EL (cell line): ENCODE measurements at regions not wholly inside any gene's neighbourhood (a gene's known extent, or its start where the extent isn't known, plus 50 kb on each side); places are given as distances from the start of the nearest gene placed in this dataset.
"Not testable (repeated sequence)": the region's sequence is repeated elsewhere in the genome, so short reads cannot be mapped to it uniquely, and the experiment has no call there.

Experiments
- DNase-seq: peaks from one replicate; pipeline ENCODE4 v3.0.0-alpha.2; 2016

GRCh38 chr9:103068753-103069152 lies 73.6 kb downstream of the CYLC2 start:
- no peak for DNase-seq

GRCh38 chr9:103078581-103078980 lies 83.4 kb downstream of the CYLC2 start:
- DNase-seq, result no peak

GRCh38 chr9:103082494-103082893 lies 87.4 kb downstream of the CYLC2 start:
- no peak for DNase-seq

GRCh38 chr9:103089357-103089756 lies 94.2 kb downstream of the CYLC2 start:
- DNase-seq, result no peak

GRCh38 chr9:103104101-103104500 lies 109.0 kb downstream of the CYLC2 start:
- no peak for DNase-seq

GRCh38 chr9:103116246-103116645 lies 121.1 kb downstream of the CYLC2 start:
- no peak for DNase-seq

GRCh38 chr9:103126494-103126893 lies 131.4 kb downstream of the CYLC2 start:
- no peak for DNase-seq

GRCh38 chr9:103139891-103140290 lies 144.8 kb downstream of the CYLC2 start:
- DNase-seq, result no peak

- no peak for DNase-seq
These were observed 157.3 kb downstream of the CYLC2 start for GRCh38 chr9:103152473-103152872.

- no peak for DNase-seq
These were observed 172.4 kb downstream of the CYLC2 start for GRCh38 chr9:103167530-103167929.

- DNase-seq, result no peak
These were observed 173.1 kb downstream of the CYLC2 start for GRCh38 chr9:103168254-103168653.

GRCh38 chr9:103169798-103170197 lies 174.7 kb downstream of the CYLC2 start:
- DNase-seq, result no peak

- DNase-seq, result no peak
These were observed 188.6 kb downstream of the CYLC2 start for GRCh38 chr9:103183701-103184171.

GRCh38 chr9:103186959-103187358 lies 191.8 kb downstream of the CYLC2 start:
- no peak for DNase-seq

- no peak for DNase-seq
These were observed 193.7 kb downstream of the CYLC2 start for GRCh38 chr9:103188781-103189350.

- no peak for DNase-seq
These were observed 198.9 kb downstream of the CYLC2 start for GRCh38 chr9:103193992-103194391.

GRCh38 chr9:103203172-103203571 lies 208.0 kb downstream of the CYLC2 start:
- DNase-seq, result no peak

GRCh38 chr9:103205881-103206585 lies 210.9 kb downstream of the CYLC2 start:
- not testable (repeated sequence) for DNase-seq

GRCh38 chr9:103210607-103211006 lies 215.5 kb downstream of the CYLC2 start:
- no peak for DNase-seq

GRCh38 chr9:103215197-103215596 lies 220.1 kb downstream of the CYLC2 start:
- DNase-seq, result no peak

- no peak for DNase-seq
These were observed 230.8 kb downstream of the CYLC2 start for GRCh38 chr9:103225702-103226646.

GRCh38 chr9:103226647-103227013 lies 231.5 kb downstream of the CYLC2 start:
- DNase-seq, result no peak

GRCh38 chr9:103237571-103238109 lies 242.5 kb downstream of the CYLC2 start:
- DNase-seq, result not testable (repeated sequence)
